NCI-H226 (cell line): ENCODE measurements at regions not wholly inside any gene's neighbourhood (a gene's known extent, or its start where the extent isn't known, plus 50 kb on each side); places are given as distances from the start of the nearest gene placed in this dataset.
"Not testable (repeated sequence)": the region's sequence is repeated elsewhere in the genome, so short reads cannot be mapped to it uniquely, and the experiment has no call there.

ENCODE experiments used
- DNase-seq: peaks from one replicate; pipeline ENCODE4 v3.0.0-alpha.2; 2015

DNA sequence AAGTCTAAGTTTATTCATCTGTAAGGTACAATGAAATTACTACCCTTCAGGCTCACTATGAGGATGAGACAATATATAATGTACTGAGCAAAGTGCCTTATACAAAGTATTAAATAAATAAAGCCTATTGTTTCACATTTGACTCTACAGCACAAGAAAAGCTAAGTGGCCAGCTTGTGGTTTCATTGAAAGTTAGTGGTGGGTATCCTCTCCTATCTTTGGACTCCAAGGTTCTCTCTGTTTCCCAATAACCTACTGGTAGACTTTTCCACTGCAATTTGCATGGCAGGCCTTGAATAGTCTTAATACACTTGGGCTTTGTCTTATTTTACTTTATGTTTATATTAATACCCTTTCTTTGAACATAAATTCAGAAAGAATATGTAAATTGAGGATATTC is 262.7 kb downstream of the DEPDC1B start:
- DNase-seq = no peak

DNA sequence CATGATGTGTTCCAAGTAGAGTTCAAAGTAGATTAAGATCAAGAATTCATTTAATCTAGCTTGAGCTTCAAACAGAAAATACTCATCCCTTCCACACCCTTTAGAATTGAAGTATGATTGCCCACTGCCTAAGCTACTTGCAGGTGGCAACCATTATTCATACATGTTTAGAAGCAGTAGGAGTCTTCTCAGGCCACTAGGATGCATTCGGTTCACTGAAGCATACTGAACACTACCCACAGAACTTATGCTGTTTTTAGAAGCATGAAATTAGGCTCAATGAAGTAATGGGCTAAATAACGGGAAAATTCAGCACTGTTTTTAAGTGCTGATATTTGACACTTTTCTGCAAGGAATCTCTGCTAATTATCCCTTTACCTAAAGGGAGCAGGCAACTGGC is 263.4 kb downstream of the DEPDC1B start:
- DNase-seq = no peak

DNA sequence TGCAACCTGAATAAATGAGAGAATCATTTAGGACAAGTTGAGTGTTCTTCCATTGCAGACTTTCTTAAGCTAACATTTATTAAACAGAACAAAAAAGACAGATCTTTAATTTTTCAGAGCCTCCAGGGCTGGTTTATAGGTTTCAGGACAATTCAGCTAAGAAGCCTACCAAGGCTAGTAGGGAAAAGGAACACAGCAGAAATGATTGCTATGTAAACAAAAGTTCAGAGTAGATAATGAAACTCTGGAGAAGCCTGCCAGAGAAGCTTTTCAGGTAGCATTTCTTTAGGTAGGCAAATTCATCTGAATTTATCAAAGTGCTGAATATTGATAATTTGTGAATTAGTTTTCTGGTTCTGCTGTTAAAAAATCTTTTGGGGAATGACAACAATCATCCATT is 264.2 kb downstream of the DEPDC1B start:
- DNase-seq = no peak

DNA sequence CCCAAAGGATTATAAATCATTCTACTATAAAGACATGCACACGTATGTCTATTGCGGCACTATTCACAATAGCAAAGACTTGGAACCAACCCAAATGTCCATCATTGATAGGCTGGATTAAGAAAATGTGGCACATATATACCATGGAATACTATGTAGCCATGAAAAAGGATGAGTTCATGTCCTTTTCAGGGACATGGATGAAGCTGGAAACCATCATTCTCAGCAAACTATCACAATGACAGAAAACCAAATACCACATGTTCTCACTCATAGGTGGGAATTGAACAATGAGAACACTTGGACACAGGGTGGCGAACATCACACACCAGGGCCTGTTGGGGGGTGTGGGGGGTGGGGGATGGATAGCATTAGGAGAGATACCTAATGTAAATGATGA is 273.8 kb downstream of the DEPDC1B start:
- DNase-seq = not testable (repeated sequence)

DNA sequence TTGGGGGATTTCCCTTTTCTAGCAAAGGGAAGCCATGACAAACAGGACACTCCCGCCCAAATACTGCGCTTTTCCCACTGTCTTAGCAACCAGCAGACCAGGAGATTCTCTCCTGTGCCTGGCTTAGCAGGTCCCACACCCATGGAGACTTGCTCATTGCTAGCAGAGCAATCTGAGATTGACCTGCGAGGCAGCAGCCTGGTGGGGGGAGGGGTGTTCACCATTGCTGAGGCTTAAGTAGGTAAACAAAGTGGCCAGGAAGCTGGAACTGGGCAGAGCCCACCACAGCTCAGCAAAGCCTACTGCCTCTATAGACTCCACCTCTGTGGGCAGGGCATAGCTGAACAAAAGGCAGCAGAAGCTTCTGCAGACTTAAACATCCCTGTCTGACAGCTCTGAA is 279.2 kb downstream of the DEPDC1B start:
- DNase-seq = not testable (repeated sequence)

DNA sequence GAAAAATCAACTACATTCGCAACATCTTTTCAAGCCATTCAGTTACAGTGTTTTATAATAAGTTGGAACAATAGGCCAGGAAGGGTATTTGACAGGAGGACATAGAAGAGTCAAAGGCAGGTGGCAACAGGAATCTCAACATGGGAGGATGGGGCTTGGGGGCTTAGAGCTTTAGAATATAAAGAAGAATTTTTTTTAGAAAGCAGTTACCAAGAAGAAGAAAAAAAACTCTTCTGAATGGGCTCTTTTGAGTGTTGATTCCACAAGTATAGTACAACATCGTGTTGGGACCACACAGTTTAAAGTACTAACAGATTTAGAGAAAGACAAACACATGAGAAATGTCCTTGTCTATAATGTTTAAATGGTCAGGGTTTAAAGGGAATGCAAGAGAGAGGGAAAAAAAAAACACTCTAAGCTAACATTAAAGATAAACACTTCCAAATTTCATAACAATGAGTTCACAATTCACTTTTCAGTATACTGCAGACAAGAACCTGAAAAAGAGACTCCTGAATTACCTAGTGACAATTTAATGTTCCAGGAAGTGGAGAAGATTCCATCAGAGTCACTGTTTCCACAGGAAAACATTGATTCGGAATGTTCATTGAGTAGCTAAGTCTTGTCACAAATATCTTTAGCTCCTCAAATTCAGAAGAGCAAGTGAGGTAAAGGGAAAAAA is 282.3 kb downstream of the DEPDC1B start:
- DNase-seq = no peak

DNA sequence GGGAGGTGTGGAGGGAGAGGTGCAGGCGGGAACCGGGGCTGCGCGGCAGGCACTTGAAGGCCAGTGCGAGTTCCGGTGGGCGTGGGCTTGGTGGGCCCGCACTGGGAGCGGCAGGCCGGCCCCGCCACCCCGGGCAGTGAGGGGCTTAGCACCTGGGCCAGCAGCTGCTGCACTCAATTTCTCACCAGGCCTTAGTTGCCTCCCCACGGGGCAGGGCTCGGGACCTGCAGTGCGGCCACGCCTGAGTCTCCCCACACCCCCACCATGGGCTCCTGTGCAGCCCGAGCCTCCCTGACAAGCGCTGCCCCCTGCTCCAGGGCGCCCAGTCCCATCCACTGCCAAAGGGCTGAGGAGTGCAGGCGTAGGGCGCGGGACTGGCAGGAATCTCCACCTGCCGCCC is 284.5 kb downstream of the DEPDC1B start:
- DNase-seq = no peak

DNA sequence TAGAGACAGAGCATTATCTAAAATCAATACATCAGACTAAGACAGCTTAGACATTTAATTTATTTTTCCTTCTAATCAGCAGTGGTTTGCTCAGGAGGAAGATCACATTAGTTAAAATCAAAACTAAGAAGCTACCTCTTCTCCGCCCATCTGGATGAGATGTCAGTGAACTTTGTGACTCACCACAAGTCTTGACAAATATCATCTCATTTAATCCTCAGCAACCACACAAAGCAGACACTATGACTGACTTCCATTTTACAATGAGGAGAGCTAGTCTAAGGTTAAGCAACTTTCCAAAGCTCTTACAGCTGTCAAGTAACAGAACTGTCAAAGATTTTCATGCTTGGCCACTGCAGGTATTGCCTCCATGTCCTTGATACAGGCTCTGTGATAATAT is 289.5 kb downstream of the DEPDC1B start:
- no peak for DNase-seq

DNA sequence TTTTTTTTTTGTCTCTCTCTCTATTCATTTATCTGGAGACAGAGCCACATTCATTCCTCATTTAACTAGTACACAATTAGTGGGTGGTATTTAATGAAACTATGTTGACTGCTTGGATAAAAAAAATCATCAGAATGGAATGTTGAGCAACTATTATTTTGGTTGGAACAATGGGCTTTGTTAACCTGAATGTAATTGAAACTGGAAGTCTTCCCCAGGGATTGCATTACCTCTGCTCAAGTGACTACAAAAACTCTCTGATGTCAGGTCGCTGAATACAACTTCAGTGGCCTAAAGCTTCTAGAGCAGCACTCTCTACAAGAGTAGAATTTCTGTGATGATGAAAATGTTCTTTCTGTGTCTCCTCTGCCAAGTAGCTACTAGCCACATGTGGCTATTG is 295.8 kb downstream of the DEPDC1B start:
- no peak for DNase-seq

DNA sequence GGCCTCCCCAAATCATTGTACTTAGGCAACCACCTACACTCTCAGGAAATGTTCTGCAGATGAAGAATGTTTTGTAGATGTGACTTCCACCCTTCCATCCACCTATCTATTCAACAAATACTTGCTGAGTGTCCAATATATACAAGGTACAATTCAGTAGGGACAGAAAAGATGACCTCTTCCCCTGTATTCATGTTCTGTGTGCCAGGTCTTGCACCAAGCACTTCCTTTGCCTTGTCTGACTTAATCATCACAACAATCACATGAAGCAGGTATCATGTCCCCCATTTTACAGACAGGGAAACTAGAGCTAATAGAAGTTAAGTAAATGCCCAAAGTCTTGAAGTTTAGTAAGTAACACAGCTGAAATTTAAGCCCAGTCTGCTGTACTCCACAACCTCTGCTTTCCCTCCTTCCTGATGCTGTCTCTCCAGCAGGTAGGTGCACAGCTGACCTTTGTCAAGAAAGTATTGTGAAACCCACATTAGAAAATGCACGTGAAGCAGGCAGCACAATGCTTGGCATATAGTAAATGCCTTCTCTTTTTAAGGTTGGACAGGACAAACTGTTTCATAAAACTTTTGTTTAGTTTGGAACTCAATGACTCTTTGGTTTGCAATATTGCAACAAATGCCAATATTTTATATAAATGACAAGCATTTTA is 296.5 kb downstream of the DEPDC1B start:
- no peak for DNase-seq

DNA sequence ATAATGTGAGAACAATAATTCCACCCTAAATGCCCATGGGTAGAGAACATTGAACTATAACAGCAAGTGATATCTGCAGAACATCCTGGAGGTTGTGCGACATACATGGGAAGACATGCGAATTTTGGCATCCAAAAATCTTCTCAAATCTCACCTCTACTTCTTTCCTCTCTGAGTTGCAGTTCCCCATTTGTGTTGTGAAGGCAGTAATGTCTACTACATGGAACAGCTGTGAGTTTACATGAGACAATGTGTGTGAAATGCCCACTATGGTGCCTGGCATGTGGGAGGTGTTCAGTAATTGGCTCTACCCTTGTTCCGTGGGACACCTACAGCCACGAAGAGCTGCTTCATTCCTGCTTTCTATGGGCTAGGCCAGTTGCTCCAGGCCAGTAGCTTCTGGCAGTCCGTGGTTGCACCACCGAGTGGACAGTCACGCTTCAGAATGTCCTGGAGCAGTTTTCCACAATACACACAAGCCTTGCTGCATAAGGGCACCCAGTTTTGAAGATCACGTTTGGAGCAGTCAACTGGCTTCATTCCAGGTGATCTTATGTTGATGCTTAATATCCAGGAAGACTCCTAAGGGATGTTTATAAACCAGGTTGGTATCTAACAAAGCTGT is 297.7 kb downstream of the DEPDC1B start:
- DNase-seq = no peak

DNA sequence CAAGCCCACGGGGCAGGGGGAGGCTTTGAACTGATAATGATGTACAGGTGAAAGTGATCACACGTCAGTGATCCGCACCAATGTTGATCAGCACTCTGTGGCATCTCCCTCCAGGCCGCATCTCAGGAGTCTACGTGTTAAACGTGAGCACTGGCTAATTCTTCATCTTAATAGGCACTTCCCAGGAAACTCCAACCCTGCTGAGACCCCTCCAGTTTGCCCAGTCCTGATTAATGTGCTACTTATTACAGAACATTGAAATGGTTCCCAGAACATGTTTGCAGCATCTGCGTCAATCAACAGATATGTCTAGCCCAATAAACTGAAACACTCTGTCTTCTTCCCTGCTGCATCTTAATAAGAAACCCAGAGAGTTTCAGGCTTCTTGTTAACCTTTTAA is 298.4 kb downstream of the DEPDC1B start:
- DNase-seq = no peak

DNA sequence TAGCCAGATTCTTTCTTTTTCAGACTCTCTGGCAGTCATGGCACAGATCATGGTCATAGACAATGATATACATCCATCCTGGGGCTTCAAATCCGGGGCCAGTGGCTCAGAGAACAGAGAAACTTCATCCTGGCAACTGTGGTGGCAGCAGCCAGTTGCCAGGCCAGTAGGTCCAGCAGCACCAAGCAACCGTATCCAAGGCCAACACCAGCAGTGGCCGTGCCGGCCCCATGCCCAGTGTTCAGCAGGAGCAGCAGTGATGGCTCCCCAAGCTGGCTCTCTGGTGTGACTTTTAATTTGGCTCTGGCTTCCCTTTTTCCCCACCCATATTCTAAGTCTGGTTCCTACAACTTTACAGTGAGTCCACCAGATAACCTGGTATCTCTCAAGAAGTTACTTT is 300.5 kb downstream of the DEPDC1B start:
- no peak for DNase-seq

DNA sequence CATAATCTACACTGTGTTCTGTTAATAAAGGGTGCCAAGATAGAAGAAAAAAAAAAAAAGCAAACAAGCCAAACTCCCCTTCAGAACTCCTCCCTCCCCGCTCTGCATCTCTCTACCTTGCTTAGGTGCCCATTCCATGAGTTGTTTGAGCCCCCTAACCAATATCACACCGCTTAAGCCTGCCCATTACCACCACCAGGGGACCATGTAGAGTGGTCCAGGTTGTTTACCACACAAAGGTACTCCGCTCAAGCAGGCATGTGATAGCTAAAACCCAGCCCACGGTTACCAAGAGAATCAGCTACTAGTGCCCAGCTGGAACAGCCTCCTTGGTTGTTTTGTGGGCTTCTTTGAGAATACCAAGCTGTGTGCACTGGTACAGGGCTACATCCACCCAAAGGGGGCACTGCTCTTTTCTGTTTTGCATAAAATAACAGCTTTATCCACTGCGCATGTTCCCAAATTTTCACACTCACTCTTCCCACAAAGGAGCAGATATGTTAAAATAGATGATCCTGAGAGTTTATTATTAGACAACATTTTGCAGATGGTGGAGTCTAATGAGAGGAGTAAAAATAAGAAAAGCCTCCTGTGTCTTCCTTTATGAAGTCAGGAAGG is 304.1 kb downstream of the DEPDC1B start:
- DNase-seq = no peak

DNA sequence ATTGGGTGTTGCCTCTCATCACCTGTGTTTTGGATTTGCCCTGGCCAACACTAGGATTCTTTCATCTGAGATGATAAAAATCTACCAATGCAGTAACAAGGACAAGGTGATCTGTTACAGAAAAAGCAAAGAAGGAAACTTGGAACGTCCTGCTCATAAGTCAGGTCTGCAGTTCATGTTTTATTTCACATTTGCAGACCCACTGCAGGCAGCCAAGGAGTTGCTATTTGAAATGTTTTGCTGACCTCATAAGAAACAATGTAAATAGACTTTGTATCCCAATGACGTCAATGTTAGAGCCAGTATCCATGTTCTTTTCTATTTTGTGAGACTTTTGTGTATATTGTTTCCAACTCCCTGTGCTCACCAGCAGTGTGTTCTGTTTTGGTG is 312.9 kb downstream of the DEPDC1B start:
- DNase-seq = no peak

DNA sequence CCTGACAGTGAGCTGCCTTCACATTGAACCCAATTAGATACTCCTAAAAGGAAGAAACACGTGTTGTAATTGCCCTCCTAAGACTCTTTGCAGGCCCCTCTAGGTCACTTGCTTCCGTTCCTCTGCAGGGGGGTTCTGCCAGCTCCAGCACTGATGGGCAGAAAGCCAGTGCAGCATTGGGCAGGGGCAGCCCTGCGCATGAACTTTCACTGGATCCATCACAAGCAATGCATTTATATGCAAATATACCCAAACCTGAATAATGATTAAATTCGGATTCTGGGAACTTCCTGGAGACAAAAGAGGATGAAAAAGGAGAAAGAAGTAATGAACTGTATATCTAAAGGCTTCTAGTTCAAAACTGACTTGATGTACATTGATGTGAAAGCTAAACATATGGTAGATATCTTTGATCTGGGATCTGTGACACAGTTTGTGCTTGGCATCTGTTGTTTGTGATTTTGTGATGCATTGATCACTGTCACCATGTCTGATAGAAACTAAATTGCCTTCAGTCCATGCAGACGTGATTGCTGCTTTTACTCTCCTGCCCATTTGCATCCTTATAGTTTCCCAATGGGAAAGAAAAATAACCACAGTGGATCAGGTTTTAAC is 313.4 kb downstream of the DEPDC1B start:
- no peak for DNase-seq

DNA sequence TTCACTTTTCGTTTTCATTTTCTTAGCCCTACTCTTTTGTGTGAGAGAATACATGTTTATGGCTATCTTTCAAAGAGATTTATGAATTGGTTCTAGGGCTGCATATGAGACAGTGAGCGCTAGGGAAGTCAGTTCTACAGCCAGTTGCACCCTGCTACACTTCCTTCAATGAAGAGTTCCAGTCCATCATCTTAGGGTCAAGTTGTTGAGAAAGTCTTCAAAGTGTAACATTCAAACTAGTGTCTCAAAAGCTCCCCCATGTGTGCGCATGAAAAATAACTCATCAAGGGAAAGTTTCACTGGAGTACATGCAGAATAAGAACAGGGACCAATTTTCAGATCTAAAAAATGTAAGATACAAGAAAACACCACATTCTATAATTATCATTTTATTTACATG is 317.2 kb downstream of the DEPDC1B start:
- no peak for DNase-seq

DNA sequence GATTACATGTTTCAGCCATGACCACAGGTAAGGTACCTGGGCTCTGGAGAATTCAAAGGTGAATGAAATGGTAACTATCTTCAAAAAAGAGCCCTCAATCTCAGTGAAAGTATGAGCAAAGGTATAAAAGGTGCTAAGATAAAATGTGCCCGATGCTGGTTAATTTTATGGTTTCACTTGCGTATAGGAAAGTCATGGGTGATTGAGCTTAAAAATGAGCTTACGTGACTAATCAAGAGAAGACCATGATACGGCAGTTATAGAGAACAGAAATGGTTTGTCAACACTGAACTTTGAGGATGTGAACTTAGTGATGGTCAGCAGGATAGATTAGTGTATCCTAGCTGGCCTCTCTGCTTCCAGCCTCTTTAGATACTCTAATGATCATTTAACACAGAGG is 320.1 kb downstream of the DEPDC1B start:
- DNase-seq = no peak

DNA sequence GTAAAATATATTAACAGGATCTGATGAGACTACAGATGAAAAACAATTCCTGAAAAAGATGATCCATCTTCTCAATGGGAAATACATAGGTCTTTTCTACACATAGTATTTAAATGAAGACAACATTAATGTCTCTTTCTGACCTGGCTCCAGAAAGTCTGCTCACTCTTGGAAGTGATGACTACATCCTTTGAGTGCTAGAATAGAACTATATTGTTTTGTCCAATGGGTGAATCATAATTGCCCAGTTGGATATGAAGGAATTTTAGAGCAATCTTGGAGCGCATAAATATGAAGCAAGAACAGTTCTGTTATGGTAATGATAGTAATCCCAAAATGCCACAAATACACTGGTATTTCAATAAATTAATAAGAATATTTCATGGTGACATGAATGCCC is 322.1 kb downstream of the DEPDC1B start:
- no peak for DNase-seq

DNA sequence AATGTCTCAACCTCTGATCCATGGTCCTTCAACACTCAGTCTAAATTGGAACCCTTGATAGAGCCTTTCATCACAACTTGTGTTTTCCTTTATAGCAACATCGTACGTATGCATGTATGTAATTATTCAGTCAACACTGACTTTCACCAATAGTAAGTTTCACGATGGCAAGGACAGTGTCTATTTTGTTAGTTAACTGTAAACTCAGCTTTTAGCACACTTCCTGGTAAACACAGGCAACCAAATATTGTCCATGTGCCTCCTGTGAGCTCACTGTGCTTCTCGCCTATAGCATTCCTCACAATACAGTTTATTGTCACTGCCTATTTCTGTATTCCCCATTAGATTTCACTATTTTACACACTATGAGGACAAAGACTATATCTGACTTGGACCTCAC is 323.1 kb downstream of the DEPDC1B start:
- no peak for DNase-seq

DNA sequence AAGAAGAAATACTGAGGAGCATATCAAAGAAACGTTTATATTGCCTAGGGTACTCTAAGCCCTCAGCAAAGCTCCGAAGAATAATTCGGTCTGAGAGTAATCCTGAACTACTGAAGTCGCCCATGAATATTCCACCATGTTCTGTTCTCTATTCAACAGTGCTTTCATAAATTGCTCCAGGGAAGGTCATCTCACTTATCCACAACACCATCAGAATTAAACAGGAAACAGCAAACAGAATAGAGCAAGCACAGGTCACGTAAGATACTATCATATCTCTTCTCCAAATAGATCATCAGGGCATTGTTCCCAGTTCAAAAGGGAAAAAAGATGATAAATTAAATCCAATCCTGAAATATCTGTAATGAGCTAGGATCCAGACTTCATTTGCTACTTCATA is 325.6 kb downstream of the DEPDC1B start:
- DNase-seq = no peak

DNA sequence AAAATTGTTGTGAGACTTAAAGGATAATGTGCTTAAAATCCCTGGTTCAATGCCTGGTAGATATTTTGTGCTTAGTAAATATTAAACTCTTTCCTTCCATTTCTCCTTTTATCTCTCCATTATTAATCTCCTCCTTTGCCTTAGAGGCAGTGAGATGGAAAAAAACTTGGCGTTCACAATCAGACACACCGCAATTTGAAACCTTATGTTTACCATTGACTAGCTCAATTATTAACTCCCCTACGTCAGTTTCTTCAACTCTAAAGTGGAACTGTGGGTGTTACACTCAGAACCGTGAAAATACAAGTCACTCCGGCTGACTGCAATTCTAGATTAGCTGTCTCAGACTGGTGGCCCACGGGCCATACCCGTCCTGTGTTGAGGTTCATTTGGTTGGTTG is 327.2 kb downstream of the DEPDC1B start:
- DNase-seq = no peak

DNA sequence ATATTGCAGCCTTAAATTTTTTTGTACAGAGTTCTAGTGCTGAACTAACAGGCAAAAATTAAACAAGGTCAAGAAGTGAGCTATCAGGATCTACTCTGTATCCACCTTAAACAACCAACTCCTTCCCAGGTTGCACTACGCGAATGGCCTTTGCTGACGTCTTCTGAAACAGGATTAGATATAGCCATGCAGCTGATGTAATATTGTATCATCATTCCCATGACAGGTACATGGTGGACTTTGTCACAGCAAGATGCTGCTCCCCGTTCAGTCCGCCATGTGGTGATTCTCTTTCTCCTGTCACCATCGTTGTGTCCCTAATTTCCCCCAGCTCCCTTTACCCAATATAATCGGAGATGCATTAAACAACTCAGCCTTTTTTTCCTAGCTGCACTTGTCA is 328.9 kb downstream of the DEPDC1B start:
- no peak for DNase-seq

DNA sequence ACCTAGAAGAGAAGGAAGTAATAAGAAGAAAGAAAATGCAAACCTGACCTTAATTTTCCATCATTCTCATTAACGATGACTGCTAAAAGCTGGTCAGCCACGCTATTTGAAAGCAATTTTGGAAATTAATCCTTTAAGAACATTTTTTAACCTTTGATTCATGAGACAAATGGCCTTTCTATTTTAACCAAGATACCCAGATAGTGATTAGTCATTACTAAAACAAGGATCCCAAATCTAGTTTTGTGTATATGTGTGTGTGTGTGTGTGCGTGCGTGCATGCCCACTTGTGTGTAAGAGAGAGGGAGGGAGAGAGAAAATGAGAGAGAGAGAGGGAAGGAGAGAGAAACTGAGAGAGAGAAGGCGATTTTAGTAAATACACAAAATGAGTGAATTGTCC is 329.5 kb downstream of the DEPDC1B start:
- DNase-seq = no peak
